SK-N-SH (cell line): ENCODE measurements at regions not wholly inside any gene's neighbourhood (a gene's known extent, or its start where the extent isn't known, plus 50 kb on each side); places are given as distances from the start of the nearest gene placed in this dataset.

ENCODE experiments used
- CTCF ChIA-PET: fragments of 300-600, 350-600 bp; formaldehyde crosslinking; extraction: SDS; loops from one replicate; lab custom pipeline; 2021; lab: Yijun Ruan, JAX
- POLR2A ChIA-PET: fragments of 350-600 bp; sonication (Branson Sonifier 250); formaldehyde crosslinking; extraction: SDS; loops from one replicate; lab custom pipeline; 2020; ENCODE audit warnings: antibody characterized with exemption, inconsistent platforms; lab: Yijun Ruan, JAX
- DNase-seq: peaks from one replicate; pipeline ENCODE4 v3.0.0; 2012
- H2AFZ ChIP-seq: fragments of 200-600 bp; sonication (generic); 2 replicates; pipeline ENCODE4 v1.8.1; 2016; ENCODE audit warnings: antibody characterized with exemption, mild to moderate bottlenecking, low read depth
- H3F3A ChIP-seq: fragments of 200-600 bp; sonication (generic); replicated peaks from 2 replicates; pipeline ENCODE3; 2016; ENCODE audit warnings: antibody characterized with exemption, mild to moderate bottlenecking; ENCODE audit not compliant: insufficient read depth
- H3K27ac ChIP-seq, 2 experiments: fragments of 200-500 bp in 1 of 2; fragments of 200-600 bp in 1 of 2; sonication (Bioruptor generic) in 1 of 2; sonication (generic), shearing (Covaris generic) in 1 of 2; 2 replicates each; pipeline versions ENCODE4 v1.5.1 to v1.6.1; 2014 to 2016; ENCODE audit warnings: low read depth in 2 of 2, inconsistent platforms in 1 of 2, low read length in 1 of 2, mild to moderate bottlenecking in 1 of 2, mixed read lengths in 1 of 2
- H3K27me3 ChIP-seq: fragments of 200-600 bp; sonication (generic), shearing (Covaris generic); 2 replicates; pipeline ENCODE4 v1.6.1; 2016; ENCODE audit warnings: mixed run types; ENCODE audit not compliant: insufficient read depth
- H3K36me3 ChIP-seq, 2 experiments: fragments of 200-500 bp in 1 of 2; fragments of 200-600 bp in 1 of 2; sonication (Bioruptor generic) in 1 of 2; sonication (generic) in 1 of 2; replicated peaks in 1 of 2; 2 replicates each; pipeline versions ENCODE3 to v1.5.1; 2014 to 2016; ENCODE audit warnings: low read length in 1 of 2, mild to moderate bottlenecking in 1 of 2; ENCODE audit not compliant: insufficient read depth in 2 of 2, control insufficient read depth in 1 of 2
- H3K4me1 ChIP-seq, 2 experiments: fragments of 200-500 bp in 1 of 2; fragments of 200-600 bp in 1 of 2; sonication (Bioruptor generic) in 1 of 2; sonication (generic), shearing (Covaris generic) in 1 of 2; 2 replicates each; pipeline versions ENCODE4 v1.5.1 to v1.6.1; 2014 to 2016; ENCODE audit warnings: low read depth in 1 of 2, low read length in 1 of 2, mixed run types in 1 of 2; ENCODE audit not compliant: insufficient read depth in 2 of 2, control insufficient read depth in 1 of 2
- H3K4me2 ChIP-seq: fragments of 200-600 bp; sonication (generic), shearing (Covaris generic); 2 replicates; pipeline ENCODE4 v1.6.1; 2017; ENCODE audit warnings: mixed run types
- H3K4me3 ChIP-seq, 2 experiments: fragments of 200-500 bp in 1 of 2; fragments of 200-600 bp in 1 of 2; sonication (Bioruptor generic) in 1 of 2; sonication (generic), shearing (Covaris generic) in 1 of 2; 2 replicates each; pipeline versions ENCODE4 v1.5.1 to v1.8.1; 2014 to 2016; ENCODE audit warnings: low read depth in 2 of 2, inconsistent platforms in 1 of 2, low read length in 1 of 2, mild to moderate bottlenecking in 1 of 2, mixed read lengths in 1 of 2, moderate library complexity in 1 of 2
- H3K79me2 ChIP-seq: fragments of 200-600 bp; sonication (generic); 2 replicates; pipeline ENCODE4 v1.8.1; 2017; ENCODE audit warnings: mild to moderate bottlenecking; ENCODE audit not compliant: insufficient read depth
- H3K9ac ChIP-seq: fragments of 200-600 bp; sonication (generic); 2 replicates; pipeline ENCODE4 v1.6.1; 2017; ENCODE audit warnings: mixed run types
- H3K9me2 ChIP-seq: fragments of 200-600 bp; sonication (generic); 2 replicates; pipeline ENCODE4 v1.6.1; 2017; ENCODE audit warnings: mixed run types
- H3K9me3 ChIP-seq: fragments of 200-600 bp; sonication (generic); 2 replicates; pipeline ENCODE4 v1.6.1; 2017; ENCODE audit warnings: mixed run types, mild to moderate bottlenecking, moderate library complexity
- H4K20me1 ChIP-seq: fragments of 200-600 bp; sonication (generic); 2 replicates; pipeline ENCODE4 v1.6.1; 2017; ENCODE audit warnings: mild to moderate bottlenecking, mixed run types; ENCODE audit not compliant: insufficient read depth
- CHD2 ChIP-seq: fragments of 150-350 bp; IDR thresholded peaks from 2 replicates; pipeline ENCODE4 v1.6.1; 2018; ENCODE audit warnings: low read length; ENCODE audit not compliant: partially characterized antibody
- EP300 ChIP-seq, 2 experiments: IDR thresholded peaks; 2 replicates each; pipeline versions ENCODE4 v1.4.0 to v1.6.1; 2012; ENCODE audit warnings: borderline replicate concordance in 1 of 2, low read depth in 1 of 2, low read length in 1 of 2
- EZH2phosphoT487 ChIP-seq: fragments of 200-600 bp; sonication (generic); IDR thresholded peaks from 2 replicates; pipeline ENCODE4 v1.6.1; 2017; ENCODE audit warnings: low read depth, mixed run types, mild to moderate bottlenecking, antibody characterized with exemption, moderate library complexity, borderline replicate concordance
- FOSL2 ChIP-seq: IDR thresholded peaks from 2 replicates; pipeline ENCODE4 v1.4.0; 2012; ENCODE audit warnings: low read depth, mild to moderate bottlenecking, moderate library complexity, borderline replicate concordance
- GABPA ChIP-seq: IDR thresholded peaks from 2 replicates; pipeline ENCODE4 v1.4.0; 2012; ENCODE audit warnings: low read depth, mild to moderate bottlenecking
- GATA2 ChIP-seq: sonication (generic); formaldehyde crosslinking; IDR thresholded peaks from 2 replicates; pipeline ENCODE4 v1.5.0; 2020; ENCODE audit warnings: mild to moderate bottlenecking, missing genetic modification reagents
- MAX ChIP-seq: IDR thresholded peaks from 2 replicates; pipeline ENCODE4 v1.4.0; 2012; ENCODE audit warnings: low read depth
- MXI1 ChIP-seq: IDR thresholded peaks from 2 replicates; pipeline ENCODE4 v1.6.1; 2012; ENCODE audit warnings: mild to moderate bottlenecking, low read depth, low read length, improper control_type of control experiment
- NFIC ChIP-seq: IDR thresholded peaks from 2 replicates; pipeline ENCODE4 v1.4.0; 2012; ENCODE audit warnings: borderline replicate concordance
- PBX3 ChIP-seq: IDR thresholded peaks from 2 replicates; pipeline ENCODE4; 2012
- RAD21 ChIP-seq: IDR thresholded peaks from 2 replicates; pipeline ENCODE4 v1.6.1; 2012; ENCODE audit warnings: mild to moderate bottlenecking, low read length
- RCOR1 ChIP-seq: fragments of 150-350 bp; IDR thresholded peaks from 2 replicates; pipeline ENCODE4 v1.6.1; 2017; ENCODE audit warnings: antibody characterized with exemption, low read length
- RFX5 ChIP-seq: IDR thresholded peaks from 2 replicates; pipeline ENCODE4 v1.6.1; 2012; ENCODE audit warnings: mild to moderate bottlenecking, improper control_type of control experiment, low read length
- USF1 ChIP-seq: IDR thresholded peaks from 2 replicates; pipeline ENCODE4 v1.4.0; 2012; ENCODE audit warnings: low read depth, borderline replicate concordance
- YY1 ChIP-seq: IDR thresholded peaks from 2 replicates; pipeline ENCODE4 v1.4.0; 2012; ENCODE audit warnings: low read depth, mild to moderate bottlenecking
- ZBTB33 ChIP-seq: IDR thresholded peaks from 2 replicates; pipeline ENCODE4 v1.4.0; 2012; ENCODE audit warnings: low read depth, borderline replicate concordance
- WGBS: methylation state at CpG from one replicate; pipeline ENCODE4 v1.1.6; 2017; ENCODE audit warnings: low lambda C conversion rate; 5-methylcytosine and 5-hydroxymethylcytosine counted together

GRCh38 chr5:133847886-133848285 is 120.5 kb downstream of the C5orf15 start:
- CTCF ChIA-PET, result interaction anchor here (0.6 to 2.1 kb wide), 2 partner anchors 21 to 109 kb away, joined by 3 to 7 read pairs; no protein-coding TSS in a partner anchor
- Histone ChIP-seq H3K9me3 (no peaks in the 10 kb centered on the region), H3K27me3 (no peaks in the 10 kb centered on the region), H4K20me1 (no peaks in the 10 kb centered on the region), H3F3A (no peaks in the 10 kb centered on the region), H3K79me2 (no peaks in the 10 kb centered on the region), H3K9me2 (no peaks in the 10 kb centered on the region), H3K27ac (no peak overlapping the region), H2AFZ (no peak overlapping the region), H3K4me1 (peaks cover 0 to 11% of the 10 kb centered on the region in 2 experiments; a peak in 1 of 4 replicates), H3K36me3 (no peaks in the 10 kb centered on the region), H3K9ac (no peak overlapping the region), H3K4me2 (no peak overlapping the region), H3K4me3 (no peak overlapping the region)
- 46% methylated on average over 2 of the region's 5 CpGs for WGBS
- TF ChIP-seq FOSL2, result no peak
- no peak for TF ChIP-seq RAD21
- TF ChIP-seq GABPA, result no peak
- TF ChIP-seq GATA2, result no peak
- POLR2A ChIA-PET, result no interaction called here
- DNase-seq, result no peak

- no peak overlapping the region for H3K27ac ChIP-seq
- no peak overlapping the region for H3K4me3 ChIP-seq
- no peaks in the 10 kb centered on the region for H3K9me3 ChIP-seq
- H4K20me1 ChIP-seq, result no peaks in the 10 kb centered on the region
- TF ChIP-seq RAD21 (no peak), NFIC (no peak), EP300 (IDR thresholded peaks at IDR 0.05; ENCODE audit: borderline replicate concordance in 1 of 2, low read depth in 1 of 2, low read length in 1 of 2) (no peak), ZBTB33 (no peak), MAX (no peak), EZH2phosphoT487 (no peak), USF1 (no peak), RFX5 (no peak), PBX3 (no peak), GABPA (no peak), RCOR1 (no peak), YY1 (no peak), MXI1 (no peak), CHD2 (no peak)
- ChIA-PET CTCF (interaction anchor here (1.2 kb wide), 1 partner anchor 97 kb away, joined by 3 read pairs; no protein-coding TSS in a partner anchor), POLR2A (no interaction called here)
- no peaks in the 10 kb centered on the region for H3K36me3 ChIP-seq
- H3K27me3 ChIP-seq, result no peaks in the 10 kb centered on the region
- H3K4me1 ChIP-seq, result peaks cover 0 to 14% of the 10 kb centered on the region in 2 experiments; a peak in 1 of 4 replicates
- no peaks in the 10 kb centered on the region for H3K9me2 ChIP-seq
- H3F3A ChIP-seq, result no peaks in the 10 kb centered on the region
- no peak overlapping the region for H3K9ac ChIP-seq
- no peak overlapping the region for H2AFZ ChIP-seq
- H3K4me2 ChIP-seq, result no peak overlapping the region
- no peaks in the 10 kb centered on the region for H3K79me2 ChIP-seq
- no peak for DNase-seq
- 37% methylated on average over 2 of the region's 6 CpGs for WGBS
Measured at GRCh38 chr5:133847301-133847700, 121.1 kb downstream of the C5orf15 start.
